Prostate gland (tissue), 2 donors: ENCODE measurements at regions not wholly inside any gene's neighbourhood (a gene's known extent, or its start where the extent isn't known, plus 50 kb on each side); places are given as distances from the start of the nearest gene placed in this dataset.

Experiments used
- POLR2A ChIP-seq: fragments of 450-650 bp; IDR thresholded peaks from one replicate; pipeline ENCODE4 v1.6.1; 2016; ENCODE audit warnings: antibody characterized with exemption, mild to moderate bottlenecking
- TF ChIP-seq, protein P1 (sequence below), 4 experiments: fragments of 200-600 bp in 2 of 4; fragments of 450-650 bp in 2 of 4; sonication (generic) in 2 of 4; IDR thresholded peaks; 1 replicate in 3 of 4; 2 replicates in 1 of 4; pipeline ENCODE4 v1.5.1; 2016 to 2019; ENCODE audit warnings: antibody characterized with exemption in 4 of 4, mild to moderate bottlenecking in 2 of 4, moderate library complexity in 2 of 4

DNA sequence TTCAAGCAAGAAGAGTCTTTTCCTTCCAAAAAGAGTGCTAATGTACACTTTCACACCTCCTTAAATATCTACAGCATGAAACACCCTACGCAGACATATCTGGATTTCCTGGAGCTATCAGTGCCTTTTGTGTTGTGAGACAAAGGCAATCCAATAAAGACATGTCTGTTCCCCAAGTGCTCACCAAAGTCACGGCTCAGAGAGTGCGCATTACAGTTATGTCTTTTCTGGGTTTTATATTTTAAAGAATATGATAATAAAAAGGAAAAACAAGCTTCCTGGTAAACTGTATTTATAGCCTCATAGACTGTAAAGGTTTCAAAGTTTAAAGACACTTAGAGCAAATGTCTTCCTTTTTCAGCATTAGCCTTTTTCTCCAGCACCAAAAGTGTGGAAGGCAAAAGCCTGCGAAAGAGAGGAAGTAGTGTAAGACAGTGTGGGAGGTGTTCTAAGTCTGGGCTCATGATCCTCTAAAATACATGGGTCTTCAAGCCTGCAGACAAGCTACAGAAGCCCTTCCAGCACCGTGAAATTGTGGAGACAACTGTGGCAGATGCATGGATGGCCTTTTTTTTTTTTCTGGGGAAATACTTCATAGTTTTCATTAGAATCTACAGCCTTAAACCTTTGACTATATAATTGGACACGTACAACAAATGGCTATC lies 135.0 kb upstream of the SLC35B3 start:
- TF ChIP-seq, protein P1, sequence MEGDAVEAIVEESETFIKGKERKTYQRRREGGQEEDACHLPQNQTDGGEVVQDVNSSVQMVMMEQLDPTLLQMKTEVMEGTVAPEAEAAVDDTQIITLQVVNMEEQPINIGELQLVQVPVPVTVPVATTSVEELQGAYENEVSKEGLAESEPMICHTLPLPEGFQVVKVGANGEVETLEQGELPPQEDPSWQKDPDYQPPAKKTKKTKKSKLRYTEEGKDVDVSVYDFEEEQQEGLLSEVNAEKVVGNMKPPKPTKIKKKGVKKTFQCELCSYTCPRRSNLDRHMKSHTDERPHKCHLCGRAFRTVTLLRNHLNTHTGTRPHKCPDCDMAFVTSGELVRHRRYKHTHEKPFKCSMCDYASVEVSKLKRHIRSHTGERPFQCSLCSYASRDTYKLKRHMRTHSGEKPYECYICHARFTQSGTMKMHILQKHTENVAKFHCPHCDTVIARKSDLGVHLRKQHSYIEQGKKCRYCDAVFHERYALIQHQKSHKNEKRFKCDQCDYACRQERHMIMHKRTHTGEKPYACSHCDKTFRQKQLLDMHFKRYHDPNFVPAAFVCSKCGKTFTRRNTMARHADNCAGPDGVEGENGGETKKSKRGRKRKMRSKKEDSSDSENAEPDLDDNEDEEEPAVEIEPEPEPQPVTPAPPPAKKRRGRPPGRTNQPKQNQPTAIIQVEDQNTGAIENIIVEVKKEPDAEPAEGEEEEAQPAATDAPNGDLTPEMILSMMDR (IDR thresholded peaks at IDR 0.05): no peak
- TF ChIP-seq POLR2A: no peak
